ENCODE measurements at regions not wholly inside any gene's neighbourhood (a gene's known extent, or its start where the extent isn't known, plus 50 kb on each side); places are given as distances from the start of the nearest gene placed in this dataset.
"Not testable (repeated sequence)": the region's sequence is repeated elsewhere in the genome, so short reads cannot be mapped to it uniquely, and the experiment has no call there.

- TF ChIP-seq E2F6 (IDR thresholded peaks at IDR 0.05) = no peak
- TF ChIP-seq EZH2 (IDR thresholded peaks at IDR 0.05; ENCODE audit: low read depth, low read length, severe bottlenecking) = no peak
- TF ChIP-seq TAF1 (IDR thresholded peaks at IDR 0.05; ENCODE audit: low read depth, low read length) = no peak
- no peak for TF ChIP-seq MAFK (IDR thresholded peaks at IDR 0.05; ENCODE audit: low read depth, low read length)
- TF ChIP-seq RBBP5 (IDR thresholded peaks at IDR 0.05; ENCODE audit: borderline replicate concordance, low read depth, low read length) = no peak
- TF ChIP-seq KDM1A (IDR thresholded peaks at IDR 0.05; ENCODE audit: borderline replicate concordance, low read length) = no peak
Observed at GRCh38 chr1:90862782-90863181, 145.7 kb upstream of the BARHL2 start (continued).

DNA sequence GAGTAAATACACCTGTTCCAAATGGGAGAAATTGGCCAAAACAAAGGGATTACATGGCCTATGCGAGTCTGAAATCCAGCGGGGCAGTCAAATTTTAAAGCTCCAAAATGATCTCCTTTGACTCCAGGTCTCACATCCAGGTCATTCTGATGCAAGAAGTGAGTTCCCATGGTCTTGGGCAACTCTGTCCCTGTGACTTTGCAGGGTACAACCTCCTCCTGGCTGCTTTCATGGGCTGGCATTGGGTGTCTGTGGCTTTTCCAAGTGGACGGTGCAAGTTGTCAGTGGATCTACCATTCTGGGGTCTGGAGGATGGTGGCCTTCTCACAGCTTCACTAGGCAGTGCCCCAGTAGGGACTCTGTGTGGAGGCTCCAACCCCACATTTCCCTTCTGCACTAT lies 144.3 kb upstream of the BARHL2 start:
- 100% methylated on average over 2 of the region's 3 CpGs; no CpG with 5 or more reads in 1 of the 2 experiments for WGBS, 2 experiments (ENCODE audit: extremely low coverage in 1 of 2, insufficient coverage in 1 of 2, insufficient read length in 1 of 2, insufficient replicate concordance in 2 of 2, low coverage in 1 of 2, low lambda C conversion rate in 2 of 2, missing lambda C conversion rate in 1 of 2)
- H4K91ac ChIP-seq (replicated peaks; ENCODE audit: insufficient read length, low read length); H3K36me3 ChIP-seq (ENCODE audit: control insufficient read depth in 2 of 4, insufficient read depth in 4 of 4, low read length in 3 of 4); FAIRE-seq; H2AFZ ChIP-seq (ENCODE audit: low read length); POLR2A ChIA-PET (ENCODE audit: partially characterized antibody); H4K20me1 ChIP-seq (replicated peaks in 1 of 2; ENCODE audit: control insufficient read depth in 1 of 2, insufficient read depth in 2 of 2, low read length in 2 of 2); H2BK15ac ChIP-seq (ENCODE audit: low read length); DNase-seq (ENCODE audit: low read depth in 1 of 2, low spot score in 2 of 2); H3K23me2 ChIP-seq (ENCODE audit: low read depth, low read length); H4K5ac ChIP-seq (ENCODE audit: insufficient read length, low read depth, low read length); CTCF ChIA-PET (ENCODE audit: partially characterized antibody); H2BK20ac ChIP-seq (ENCODE audit: low read length); H2BK12ac ChIP-seq (ENCODE audit: low read depth, low read length); H3K9ac ChIP-seq (replicated peaks in 1 of 4; ENCODE audit: extremely low read depth in 1 of 4, low read depth in 3 of 4, low read length in 3 of 4); H2AK5ac ChIP-seq (ENCODE audit: low read depth, low read length); H3K56ac ChIP-seq (replicated peaks; ENCODE audit: insufficient read length, low read depth, low read length); H3K18ac ChIP-seq (ENCODE audit: extremely low read depth, low read length); H3K79me1 ChIP-seq (ENCODE audit: low read depth, low read length); H3K4me2 ChIP-seq (ENCODE audit: insufficient read depth in 1 of 2, low read depth in 2 of 2, low read length in 2 of 2); H2BK120ac ChIP-seq (replicated peaks; ENCODE audit: low read depth, low read length); H3K79me2 ChIP-seq (ENCODE audit: control insufficient read depth in 1 of 2, insufficient read depth in 2 of 2, low read length in 2 of 2); H3K14ac ChIP-seq (ENCODE audit: insufficient read length); H3K9me3 ChIP-seq (ENCODE audit: insufficient read depth in 2 of 2, low read depth in 1 of 2, low read length in 1 of 2); H2BK5ac ChIP-seq (ENCODE audit: low read depth, low read length); H3K23ac ChIP-seq (ENCODE audit: insufficient read length); H3K27ac ChIP-seq (ENCODE audit: low read depth, low read length); H3K4me3 ChIP-seq (ENCODE audit: extremely low read depth in 1 of 4, insufficient read depth in 2 of 4, low read depth in 3 of 4, low read length in 4 of 4); H4K8ac ChIP-seq (ENCODE audit: extremely low read depth, insufficient read depth, low read length); H3K27me3 ChIP-seq (replicated peaks in 1 of 4; ENCODE audit: control insufficient read depth in 3 of 4, extremely low read depth in 1 of 4, insufficient read depth in 3 of 4, low read length in 3 of 4); H3K4ac ChIP-seq (replicated peaks; ENCODE audit: insufficient read length, low read depth, low read length); H3K4me1 ChIP-seq (replicated peaks in 1 of 4; ENCODE audit: control insufficient read depth in 3 of 4, insufficient read depth in 4 of 4, low read length in 3 of 4): not testable (repeated sequence)

Data from H1 (cell line).